ENCODE measurements at regions not wholly inside any gene's neighbourhood (a gene's known extent, or its start where the extent isn't known, plus 50 kb on each side); places are given as distances from the start of the nearest gene placed in this dataset.

- no peak overlapping the region for H3K27ac ChIP-seq (ENCODE audit: low read depth)
- H3K9me2 ChIP-seq (ENCODE audit: insufficient read depth), result no peaks in the 10 kb centered on the region
- H3K36me3 Mint-ChIP-seq (ENCODE audit: low read depth), result no peaks in the 10 kb centered on the region
- no peak for ATAC-seq
- H4K20me1 ChIP-seq (replicated peaks; ENCODE audit: insufficient read depth), result no peaks in the 10 kb centered on the region
- no peak overlapping the region for H3K4me3 ChIP-seq
- H3K4me2 ChIP-seq, result no peak overlapping the region
- no peaks in the 10 kb centered on the region for H3K79me2 ChIP-seq (replicated peaks; ENCODE audit: insufficient read depth)
- H3K4me1 ChIP-seq (ENCODE audit: insufficient read depth), result peaks cover 10% of the 10 kb centered on the region; the same call in 1 of the 2 replicates
- no peaks in the 10 kb centered on the region for H3K27me3 ChIP-seq (ENCODE audit: insufficient read depth)
- H3K36me3 ChIP-seq (ENCODE audit: insufficient read depth), result no peaks in the 10 kb centered on the region
- no peaks in the 10 kb centered on the region for H3F3A ChIP-seq (replicated peaks; ENCODE audit: low read depth)
- no peak for DNase-seq (ENCODE audit: low spot score)
- H3K27me3 Mint-ChIP-seq (ENCODE audit: insufficient read depth, low read depth, poor library complexity), result no peaks in the 10 kb centered on the region
- H3K9me3 Mint-ChIP-seq, result no peaks in the 10 kb centered on the region
- H3K27ac Mint-ChIP-seq, result no peak overlapping the region
- H3K4me3 Mint-ChIP-seq, result no peak overlapping the region
- H2AFZ ChIP-seq, result no peak overlapping the region
- TF ChIP-seq CTCF (conservative IDR thresholded peaks at IDR 0.05; ENCODE audit: low read depth in 2 of 2) (no peak), POLR2AphosphoS5 (IDR thresholded peaks at IDR 0.05; ENCODE audit: low read depth) (no peak), STAT1 (IDR thresholded peaks at IDR 0.05; ENCODE audit: unreplicated experiment) (no peak), EZH2 (IDR thresholded peaks at IDR 0.05; ENCODE audit: low read depth, unreplicated experiment) (no peak), REST (IDR thresholded peaks at IDR 0.05; ENCODE audit: unreplicated experiment) (no peak), NANOG (IDR thresholded peaks at IDR 0.05; ENCODE audit: borderline replicate concordance) (no peak), ZNF331 (CRISPR knock-in tag; IDR thresholded peaks at IDR 0.05; ENCODE audit: low read depth) (no peak), JUNB (IDR thresholded peaks at IDR 0.05; ENCODE audit: unreplicated experiment) (no peak), ZNF114 (CRISPR knock-in tag; IDR thresholded peaks at IDR 0.05) (no peak), ETS1 (IDR thresholded peaks at IDR 0.05) (no peak), EZH2phosphoT487 (IDR thresholded peaks at IDR 0.05; ENCODE audit: unreplicated experiment) (no peak), CREB1 (CRISPR knock-in tag; IDR thresholded peaks at IDR 0.05; ENCODE audit: low read depth) (no peak), ZNF462 (CRISPR knock-in tag; IDR thresholded peaks at IDR 0.05) (no peak)
- H3K4me1 Mint-ChIP-seq, result peaks cover 11% of the 10 kb centered on the region
Observed at GRCh38 chr20:8077137-8077466, 55.0 kb upstream of the PLCB1 start.

Data from GM23338 (cell line).